IPS DF 4.7 (cell line): ENCODE measurements at regions not wholly inside any gene's neighbourhood (a gene's known extent, or its start where the extent isn't known, plus 50 kb on each side); places are given as distances from the start of the nearest gene placed in this dataset.

ENCODE experiments used
- DNase-seq: peaks from one replicate; pipeline ENCODE4 v3.0.0-alpha.2; 2013; ENCODE audit warnings: low spot score; ENCODE audit errors: extremely low read depth

GRCh38 chr4:138858419-138858818 is 157.2 kb upstream of the NOCT start:
- no peak for DNase-seq

GRCh38 chr4:138857416-138857815 is 158.2 kb upstream of the NOCT start:
- no peak for DNase-seq

GRCh38 chr4:138852681-138853080 is 162.9 kb upstream of the NOCT start:
- DNase-seq: no peak

- no peak for DNase-seq
Measured at GRCh38 chr4:138851391-138852335, 163.9 kb upstream of the NOCT start.

- no peak for DNase-seq
Measured at GRCh38 chr4:138845664-138846063, 169.9 kb upstream of the NOCT start.

- no peak for DNase-seq
Measured at GRCh38 chr4:138845054-138845453, 170.5 kb upstream of the NOCT start.

- no peak for DNase-seq
Measured at GRCh38 chr4:138843616-138844015, 172.0 kb upstream of the NOCT start.

GRCh38 chr4:138841343-138841742 is 174.2 kb upstream of the NOCT start:
- DNase-seq: no peak

- no peak for DNase-seq
Measured at GRCh38 chr4:138838251-138838650, 177.3 kb upstream of the NOCT start.

- DNase-seq: no peak
Measured at GRCh38 chr4:138835832-138836533, 179.6 kb upstream of the NOCT start.

GRCh38 chr4:138833974-138834373 is 181.6 kb upstream of the NOCT start:
- no peak for DNase-seq

- no peak for DNase-seq
Measured at GRCh38 chr4:138832563-138832962, 183.0 kb upstream of the NOCT start.

- no peak for DNase-seq
Measured at GRCh38 chr4:138831948-138832347, 183.6 kb upstream of the NOCT start.

GRCh38 chr4:138828926-138829325 is 186.7 kb upstream of the NOCT start:
- DNase-seq: no peak

- no peak for DNase-seq
Measured at GRCh38 chr4:138826754-138827153, 188.8 kb upstream of the NOCT start.

GRCh38 chr4:138826322-138826721 is 189.3 kb upstream of the NOCT start:
- DNase-seq: no peak

- no peak for DNase-seq
Measured at GRCh38 chr4:138821331-138821730, 194.2 kb upstream of the NOCT start.

- DNase-seq: no peak
Measured at GRCh38 chr4:138816875-138817274, 198.7 kb upstream of the NOCT start.

- DNase-seq: no peak
Measured at GRCh38 chr4:138815811-138816210, 199.8 kb upstream of the NOCT start.

GRCh38 chr4:138805736-138806135 is 209.8 kb upstream of the NOCT start:
- no peak for DNase-seq

- no peak for DNase-seq
Measured at GRCh38 chr4:138804711-138805110, 210.9 kb upstream of the NOCT start.

GRCh38 chr4:138803051-138803450 is 212.5 kb upstream of the NOCT start:
- DNase-seq: no peak

- DNase-seq: no peak
Measured at GRCh38 chr4:138802499-138802898, 213.1 kb upstream of the NOCT start.
